HEK293 (cell line): ENCODE measurements at regions not wholly inside any gene's neighbourhood (a gene's known extent, or its start where the extent isn't known, plus 50 kb on each side); places are given as distances from the start of the nearest gene placed in this dataset.

Experiments used
- CTCF ChIA-PET: fragments of 350-600 bp; formaldehyde crosslinking; extraction: SDS; loops from one replicate; lab custom pipeline; 2021; ENCODE audit warnings: antibody characterized with exemption; lab: Yijun Ruan, JAX
- POLR2A ChIA-PET: fragments of 300-600 bp; formaldehyde crosslinking; extraction: SDS; loops from one replicate; lab custom pipeline; 2020; ENCODE audit warnings: antibody characterized with exemption, inconsistent platforms; lab: Yijun Ruan, JAX
- H3K27ac ChIP-seq: fragments of 200-500 bp; sonication (Bioruptor generic); 2 replicates; pipeline ENCODE4 v1.5.1; 2014; ENCODE audit warnings: low read depth, low read length, control low read depth, inconsistent platforms; ENCODE audit errors: extremely low read depth
- H3K36me3 ChIP-seq, 2 experiments: fragments of 200-500 bp in 1 of 2; sonication (Bioruptor generic) in 1 of 2; 1 replicate in 1 of 2; 2 replicates in 1 of 2; pipeline ENCODE4 v1.5.1; 2014 to 2017; ENCODE audit warnings: inconsistent platforms in 2 of 2, low read length in 2 of 2; ENCODE audit not compliant: control insufficient read depth in 2 of 2, insufficient read depth in 1 of 2
- H3K4me1 ChIP-seq: fragments of 200-500 bp; sonication (Bioruptor generic); 2 replicates; pipeline ENCODE4 v1.5.1; 2014; ENCODE audit warnings: mild to moderate bottlenecking, low read length, inconsistent platforms; ENCODE audit not compliant: control insufficient read depth, insufficient read depth
- H3K4me3 ChIP-seq: 2 replicates; pipeline ENCODE4 v1.5.1; 2011; ENCODE audit warnings: low read depth, mild to moderate bottlenecking, control low read depth, low read length, moderate library complexity
- H3K9me3 ChIP-seq: fragments of 200-500 bp; sonication (Bioruptor generic); 2 replicates; pipeline ENCODE4 v1.5.1; 2014; ENCODE audit warnings: low read depth, low read length, inconsistent platforms; ENCODE audit not compliant: control insufficient read depth, insufficient read depth
- GLIS1 ChIP-seq: fragments of 450-650 bp; formaldehyde crosslinking; IDR thresholded peaks from 2 replicates; pipeline ENCODE4 v1.5.1; 2016; ENCODE audit warnings: missing biosample characterization, missing genetic modification characterization
- HIC1 ChIP-seq: fragments of 450-650 bp; formaldehyde crosslinking; IDR thresholded peaks from 2 replicates; pipeline ENCODE4 v1.5.1; 2016; ENCODE audit warnings: missing biosample characterization, missing genetic modification characterization
- ZBTB20 ChIP-seq: fragments of 450-650 bp; formaldehyde crosslinking; IDR thresholded peaks from 2 replicates; pipeline ENCODE4 v1.5.1; 2016; ENCODE audit warnings: missing biosample characterization, missing genetic modification characterization
- ZBTB7A ChIP-seq: fragments of 450-650 bp; formaldehyde crosslinking; IDR thresholded peaks from 2 replicates; pipeline ENCODE4 v1.5.1; 2016; ENCODE audit warnings: low read depth, missing biosample characterization, missing genetic modification characterization
- ZNF292 ChIP-seq: fragments of 450-650 bp; formaldehyde crosslinking; IDR thresholded peaks from 2 replicates; pipeline ENCODE4 v1.5.1; 2016; ENCODE audit warnings: low read depth, missing biosample characterization, missing genetic modification characterization, borderline replicate concordance
- ZNF350 ChIP-seq: fragments of 450-650 bp; formaldehyde crosslinking; IDR thresholded peaks from 2 replicates; pipeline ENCODE4 v1.5.0; 2017; ENCODE audit warnings: missing biosample characterization, mild to moderate bottlenecking, missing genetic modification characterization
- ZNF362 ChIP-seq: fragments of 450-650 bp; formaldehyde crosslinking; IDR thresholded peaks from 2 replicates; pipeline ENCODE4 v1.5.1; 2016; ENCODE audit warnings: missing biosample characterization, missing genetic modification characterization
- ZNF433 ChIP-seq: fragments of 450-650 bp; formaldehyde crosslinking; IDR thresholded peaks from 2 replicates; pipeline ENCODE4 v1.5.1; 2016; ENCODE audit warnings: missing biosample characterization, missing genetic modification characterization, low read depth
- ZNF488 ChIP-seq: fragments of 450-650 bp; formaldehyde crosslinking; IDR thresholded peaks from 2 replicates; pipeline ENCODE4 v1.5.1; 2016; ENCODE audit warnings: missing biosample characterization, missing genetic modification characterization
- ZNF518A ChIP-seq: fragments of 450-650 bp; formaldehyde crosslinking; conservative IDR thresholded peaks from 2 replicates; pipeline ENCODE4 v1.5.1; 2016; ENCODE audit warnings: low read depth, missing biosample characterization, missing genetic modification characterization
- ZNF529 ChIP-seq: fragments of 450-650 bp; formaldehyde crosslinking; IDR thresholded peaks from 2 replicates; pipeline ENCODE4 v1.5.1; 2017; ENCODE audit warnings: missing genetic modification characterization, missing biosample characterization; ENCODE audit not compliant: insufficient replicate concordance
- ZNF629 ChIP-seq: fragments of 450-650 bp; formaldehyde crosslinking; IDR thresholded peaks from 2 replicates; pipeline ENCODE4 v1.5.1; 2017; ENCODE audit warnings: missing biosample characterization, missing genetic modification characterization
- ZNF76 ChIP-seq: fragments of 450-650 bp; formaldehyde crosslinking; IDR thresholded peaks from 2 replicates; pipeline ENCODE4; 2016; ENCODE audit warnings: low read depth, missing biosample characterization, missing genetic modification characterization, borderline replicate concordance
- ZNF792 ChIP-seq: fragments of 450-650 bp; formaldehyde crosslinking; IDR thresholded peaks from 2 replicates; pipeline ENCODE4 v1.5.1; 2016; ENCODE audit warnings: missing biosample characterization, missing genetic modification characterization
- ZNF837 ChIP-seq: fragments of 450-650 bp; formaldehyde crosslinking; IDR thresholded peaks from 2 replicates; pipeline ENCODE4 v1.5.1; 2016; ENCODE audit warnings: missing biosample characterization, missing genetic modification characterization
- ZSCAN5A ChIP-seq: fragments of 450-650 bp; formaldehyde crosslinking; IDR thresholded peaks from 2 replicates; pipeline ENCODE4 v1.5.1; 2016; ENCODE audit warnings: missing biosample characterization, missing genetic modification characterization

- TF ChIP-seq ZNF529 (tag by site-specific recombination) (no peak), ZNF629 (tag by site-specific recombination) (no peak), ZNF792 (no peak), ZNF433 (tag by site-specific recombination) (no peak), ZNF837 (tag by site-specific recombination) (no peak), ZBTB7A (tag by site-specific recombination) (no peak), ZNF292 (no peak), ZNF350 (tag by site-specific recombination) (no peak), ZNF518A (no peak)
- Histone ChIP-seq H3K4me1 (no peaks in the 10 kb centered on the region), H3K27ac (no peak overlapping the region), H3K36me3 (no peaks in the 10 kb centered on the region), H3K4me3 (no peak overlapping the region), H3K9me3 (no peaks in the 10 kb centered on the region)
- ChIA-PET CTCF (interaction anchor here (0.7 to 1.9 kb wide), 4 partner anchors 15 to 372 kb away, joined by 3 to 5 read pairs (median 4); no protein-coding TSS in a partner anchor), POLR2A (no interaction called here)
Measured at GRCh38 chr6:19209202-19209601, 628.0 kb upstream of the ID4 start.

- no peak for TF ChIP-seq ZSCAN5A (tag by site-specific recombination)
- TF ChIP-seq ZNF76 (tag by site-specific recombination) = no peak
- no peak for TF ChIP-seq HIC1 (tag by site-specific recombination)
- TF ChIP-seq, all 188 proteins: peak for 0
- no peaks in the 10 kb centered on the region for H3K36me3 ChIP-seq
- no peaks in the 10 kb centered on the region for H3K4me1 ChIP-seq
- H3K4me3 ChIP-seq = no peak overlapping the region
- POLR2A ChIA-PET = no interaction called here
- H3K9me3 ChIP-seq = no peaks in the 10 kb centered on the region
- H3K27ac ChIP-seq = no peak overlapping the region
- CTCF ChIA-PET = interaction anchor here (0.6 to 3.4 kb wide), 10 partner anchors 11 to 241 kb away, joined by 3 to 12 read pairs (median 4); no protein-coding TSS in a partner anchor
Measured at GRCh38 chr6:19210849-19211590, 626.1 kb upstream of the ID4 start.

- Histone ChIP-seq H3K4me3 (no peak overlapping the region), H3K9me3 (no peaks in the 10 kb centered on the region), H3K27ac (no peak overlapping the region), H3K36me3 (no peaks in the 10 kb centered on the region), H3K4me1 (no peaks in the 10 kb centered on the region)
- CTCF ChIA-PET = no interaction called here
- POLR2A ChIA-PET = no interaction called here
- TF ChIP-seq ZNF362 (tag by site-specific recombination) (no peak), ZBTB20 (no peak), GLIS1 (no peak), ZNF488 (tag by site-specific recombination) (no peak)
Measured at GRCh38 chr6:19214231-19214630, 622.9 kb upstream of the ID4 start.
